ENCODE measurements at regions not wholly inside any gene's neighbourhood (a gene's known extent, or its start where the extent isn't known, plus 50 kb on each side); places are given as distances from the start of the nearest gene placed in this dataset.
"Not testable (repeated sequence)": the region's sequence is repeated elsewhere in the genome, so short reads cannot be mapped to it uniquely, and the experiment has no call there.

GRCh38 chr1:189986516-189986915, 491.1 kb downstream of the BRINP3 start:
- no peak for DNase-seq

- no peak for DNase-seq
Measured at GRCh38 chr1:189987509-189987908, 490.2 kb downstream of the BRINP3 start.

- no peak for DNase-seq
Measured at GRCh38 chr1:189992856-189993255, 484.8 kb downstream of the BRINP3 start.

- no peak for DNase-seq
Measured at GRCh38 chr1:190000365-190000872, 477.2 kb downstream of the BRINP3 start.

GRCh38 chr1:190001187-190001586, 476.5 kb downstream of the BRINP3 start:
- DNase-seq: no peak

GRCh38 chr1:190003376-190003775, 474.3 kb downstream of the BRINP3 start:
- DNase-seq: no peak

- no peak for DNase-seq
Measured at GRCh38 chr1:190011585-190011984, 466.1 kb downstream of the BRINP3 start.

GRCh38 chr1:190019151-190019550, 458.5 kb downstream of the BRINP3 start:
- not testable (repeated sequence) for DNase-seq

GRCh38 chr1:190019717-190020116, 457.9 kb downstream of the BRINP3 start:
- DNase-seq: no peak

GRCh38 chr1:190022709-190023108, 455.0 kb downstream of the BRINP3 start:
- DNase-seq: no peak

GRCh38 chr1:190029441-190029840, 448.2 kb downstream of the BRINP3 start:
- DNase-seq: no peak

GRCh38 chr1:190043655-190044054, 434.0 kb downstream of the BRINP3 start:
- no peak for DNase-seq

GRCh38 chr1:190046231-190046630, 431.4 kb downstream of the BRINP3 start:
- DNase-seq: no peak
